ENCODE measurements at regions not wholly inside any gene's neighbourhood (a gene's known extent, or its start where the extent isn't known, plus 50 kb on each side); places are given as distances from the start of the nearest gene placed in this dataset.

DNA sequence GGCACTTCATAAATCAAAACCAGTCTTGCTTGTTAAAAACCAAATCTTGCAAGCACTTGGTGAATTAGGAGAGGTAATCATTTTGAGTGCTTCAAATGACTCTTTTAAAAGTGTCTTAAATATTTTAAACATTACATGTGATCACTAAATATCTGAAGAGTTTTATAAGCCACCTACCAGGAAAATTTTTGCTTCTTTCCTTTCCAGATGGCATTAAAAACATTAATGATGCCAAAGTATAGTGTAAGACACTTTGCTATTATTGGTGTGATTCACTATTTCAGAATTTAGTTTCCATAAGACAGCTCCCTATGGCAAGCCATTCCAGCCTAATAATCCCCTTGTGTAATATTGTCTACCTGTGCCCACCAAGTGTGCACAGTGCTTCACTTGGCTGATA, 548.8 kb upstream of the ADAMTS5 start:
- Histone ChIP-seq H3K36me3 (replicated peaks in 1 of 2; ENCODE audit: control extremely low read depth in 1 of 2, control insufficient read depth in 1 of 2, extremely low read depth in 1 of 2, insufficient read depth in 2 of 2, low read length in 1 of 2) (no peaks in the 10 kb centered on the region), H2AFZ (ENCODE audit: insufficient read depth, low read depth, low read length, poor library complexity, severe bottlenecking) (no peak overlapping the region), H4K20me1 (ENCODE audit: control insufficient read depth, insufficient read depth, low read length, poor library complexity, severe bottlenecking) (no peaks in the 10 kb centered on the region), H3K27me3 (replicated peaks in 1 of 4; ENCODE audit: control extremely low read depth in 1 of 4, control insufficient read depth in 3 of 4, insufficient read depth in 4 of 4, low read length in 3 of 4) (no peaks in the 10 kb centered on the region), H3K4me1 (ENCODE audit: control insufficient read depth in 2 of 2, insufficient read depth in 2 of 2, low read length in 2 of 2) (no peaks in the 10 kb centered on the region), H3K27ac (ENCODE audit: low read length in 2 of 2) (no peak overlapping the region), H3K9ac (ENCODE audit: low read length) (no peak overlapping the region), H3K4me3 (ENCODE audit: control extremely low read depth in 1 of 5, extremely low read depth in 1 of 5, insufficient read depth in 1 of 5, low read depth in 2 of 5, low read length in 4 of 5) (no peak overlapping the region), H3K4me2 (replicated peaks; ENCODE audit: low read depth, low read length, poor library complexity, severe bottlenecking) (no peak overlapping the region), H3K79me2 (ENCODE audit: control insufficient read depth, insufficient read depth, low read length) (no peaks in the 10 kb centered on the region), H3K9me3 (ENCODE audit: control extremely low read depth in 1 of 3, control insufficient read depth in 2 of 3, insufficient read depth in 1 of 3, low read length in 2 of 3) (peaks cover 0 to 2% (median 0%) of the 10 kb centered on the region in 3 donors)
- no peak for ATAC-seq (ENCODE audit: low read depth)
- TF ChIP-seq EZH2 (IDR thresholded peaks at IDR 0.05; ENCODE audit: borderline replicate concordance, insufficient read depth, low read depth, low read length, poor library complexity, severe bottlenecking) = no peak
- no peak for DNase-seq
- Mint-ChIP-seq H3K4me1 (no peaks in the 10 kb centered on the region), H3K4me3 (no peak overlapping the region), H3K27me3 (no peaks in the 10 kb centered on the region), H3K27ac (no peak overlapping the region), H3K9me3 (ENCODE audit: insufficient read depth) (peaks cover 5% of the 10 kb centered on the region)
- ChIA-PET CTCF (no interaction called here), POLR2A (no interaction called here)
- intact Hi-C loops (cut with micrococcal nuclease) = no loop called here

- peaks cover 0 to 2% (median 0%) of the 10 kb centered on the region in 3 donors for H3K9me3 ChIP-seq (ENCODE audit: control extremely low read depth in 1 of 3, control insufficient read depth in 2 of 3, insufficient read depth in 1 of 3, low read length in 2 of 3)
- no peaks in the 10 kb centered on the region for H3K79me2 ChIP-seq (ENCODE audit: control insufficient read depth, insufficient read depth, low read length)
- Mint-ChIP-seq H3K27ac (no peak overlapping the region), H3K9me3 (ENCODE audit: insufficient read depth) (peaks cover 9% of the 10 kb centered on the region), H3K4me3 (no peak overlapping the region), H3K4me1 (no peaks in the 10 kb centered on the region), H3K27me3 (no peaks in the 10 kb centered on the region)
- H2AFZ ChIP-seq (ENCODE audit: insufficient read depth, low read depth, low read length, poor library complexity, severe bottlenecking) = no peak overlapping the region
- no peak overlapping the region for H3K27ac ChIP-seq (ENCODE audit: low read length in 2 of 2)
- no peaks in the 10 kb centered on the region for H3K36me3 ChIP-seq (replicated peaks in 1 of 2; ENCODE audit: control extremely low read depth in 1 of 2, control insufficient read depth in 1 of 2, extremely low read depth in 1 of 2, insufficient read depth in 2 of 2, low read length in 1 of 2)
- ATAC-seq (ENCODE audit: low read depth) = no peak
- H3K4me3 ChIP-seq (ENCODE audit: control extremely low read depth in 1 of 5, extremely low read depth in 1 of 5, insufficient read depth in 1 of 5, low read depth in 2 of 5, low read length in 4 of 5) = no peak overlapping the region
- no peak overlapping the region for H3K9ac ChIP-seq (ENCODE audit: low read length)
- DNase-seq = no peak
- no peak overlapping the region for H3K4me2 ChIP-seq (replicated peaks; ENCODE audit: low read depth, low read length, poor library complexity, severe bottlenecking)
- TF ChIP-seq EZH2 (IDR thresholded peaks at IDR 0.05; ENCODE audit: borderline replicate concordance, insufficient read depth, low read depth, low read length, poor library complexity, severe bottlenecking) (no peak), CTCF (IDR thresholded peaks at IDR 0.05) (no peak)
- WGBS (ENCODE audit: insufficient coverage) = no CpG with 5 or more reads among the region's 4 CpGs
- intact Hi-C loops (cut with micrococcal nuclease) = no loop called here
- no peaks in the 10 kb centered on the region for H3K4me1 ChIP-seq (ENCODE audit: control insufficient read depth in 2 of 2, insufficient read depth in 2 of 2, low read length in 2 of 2)
- CTCF ChIA-PET = no interaction called here
- H3K27me3 ChIP-seq (replicated peaks in 1 of 4; ENCODE audit: control extremely low read depth in 1 of 4, control insufficient read depth in 3 of 4, insufficient read depth in 4 of 4, low read length in 3 of 4) = no peaks in the 10 kb centered on the region
- no peaks in the 10 kb centered on the region for H4K20me1 ChIP-seq (ENCODE audit: control insufficient read depth, insufficient read depth, low read length, poor library complexity, severe bottlenecking)
- POLR2A ChIA-PET = no interaction called here
Measured at GRCh38 chr21:27513825-27514224, 546.9 kb upstream of the ADAMTS5 start.
